ENCODE measurements at regions not wholly inside any gene's neighbourhood (a gene's known extent, or its start where the extent isn't known, plus 50 kb on each side); places are given as distances from the start of the nearest gene placed in this dataset.

- H3K9me3 ChIP-seq (replicated peaks): no peaks in the 10 kb centered on the region
Measured at GRCh38 chr2:16051841-16052564, 111.7 kb downstream of the MYCN start.

GRCh38 chr2:16050908-16051489 lies 110.6 kb downstream of the MYCN start:
- no peak for TF ChIP-seq CTCF (IDR thresholded peaks at IDR 0.05; ENCODE audit: borderline replicate concordance)
- H3K27ac ChIP-seq (replicated peaks): no peak overlapping the region
- intact Hi-C loops (cut with micrococcal nuclease): no loop called here
- H3K9me3 ChIP-seq (replicated peaks): no peaks in the 10 kb centered on the region
- H3K4me3 ChIP-seq: no peak overlapping the region
- H3K36me3 ChIP-seq: no peaks in the 10 kb centered on the region
- peaks cover 12% of the 10 kb centered on the region for H3K27me3 ChIP-seq (ENCODE audit: low read depth)
- peaks cover 8% of the 10 kb centered on the region for H3K4me1 ChIP-seq
- DNase-seq: no peak

More at GRCh38 chr2:16051841-16052564, 111.7 kb downstream of the MYCN start:
- no peak overlapping the region for H3K4me3 ChIP-seq
- no peak for TF ChIP-seq CTCF (IDR thresholded peaks at IDR 0.05; ENCODE audit: borderline replicate concordance)
- H3K4me1 ChIP-seq: peaks cover 14% of the 10 kb centered on the region
- intact Hi-C loops (cut with micrococcal nuclease): no loop called here
- peaks cover 12% of the 10 kb centered on the region for H3K27me3 ChIP-seq (ENCODE audit: low read depth)
- no peaks in the 10 kb centered on the region for H3K36me3 ChIP-seq
- no peak overlapping the region for H3K27ac ChIP-seq (replicated peaks)
- DNase-seq: no peak

- H3K4me3 ChIP-seq: no peak overlapping the region
- intact Hi-C loops (cut with micrococcal nuclease): no loop called here
- no peaks in the 10 kb centered on the region for H3K9me3 ChIP-seq (replicated peaks)
- no peak for TF ChIP-seq CTCF (IDR thresholded peaks at IDR 0.05; ENCODE audit: borderline replicate concordance)
- H3K36me3 ChIP-seq: no peaks in the 10 kb centered on the region
- no peak overlapping the region for H3K27ac ChIP-seq (replicated peaks)
- peaks cover 12% of the 10 kb centered on the region for H3K27me3 ChIP-seq (ENCODE audit: low read depth)
- no peak for DNase-seq
- H3K4me1 ChIP-seq: peaks cover 2% of the 10 kb centered on the region
Measured at GRCh38 chr2:16050261-16050907, 110.0 kb downstream of the MYCN start.

GRCh38 chr2:16049406-16049805 lies 109.1 kb downstream of the MYCN start:
- TF ChIP-seq CTCF (IDR thresholded peaks at IDR 0.05; ENCODE audit: borderline replicate concordance): no peak

GRCh38 chr2:16048466-16048865 lies 108.1 kb downstream of the MYCN start:
- peaks cover 12% of the 10 kb centered on the region for H3K27me3 ChIP-seq (ENCODE audit: low read depth)
- H3K27ac ChIP-seq (replicated peaks): no peak overlapping the region
- H3K4me3 ChIP-seq: no peak overlapping the region
- H3K36me3 ChIP-seq: no peaks in the 10 kb centered on the region
- TF ChIP-seq CTCF (IDR thresholded peaks at IDR 0.05; ENCODE audit: borderline replicate concordance): no peak
- no peaks in the 10 kb centered on the region for H3K4me1 ChIP-seq
- no peaks in the 10 kb centered on the region for H3K9me3 ChIP-seq (replicated peaks)
- no peak for DNase-seq
- intact Hi-C loops (cut with micrococcal nuclease): no loop called here

More at GRCh38 chr2:16049406-16049805, 109.1 kb downstream of the MYCN start:
- H3K9me3 ChIP-seq (replicated peaks): no peaks in the 10 kb centered on the region
- H3K4me1 ChIP-seq: no peaks in the 10 kb centered on the region
- H3K36me3 ChIP-seq: no peaks in the 10 kb centered on the region
- no peak for DNase-seq
- no peak overlapping the region for H3K27ac ChIP-seq (replicated peaks)
- H3K4me3 ChIP-seq: no peak overlapping the region
- intact Hi-C loops (cut with micrococcal nuclease): no loop called here
- H3K27me3 ChIP-seq (ENCODE audit: low read depth): peaks cover 12% of the 10 kb centered on the region

All from left ventricle myocardium inferior (tissue), 1 donor.